B cell (primary cell): ENCODE measurements at regions not wholly inside any gene's neighbourhood (a gene's known extent, or its start where the extent isn't known, plus 50 kb on each side); places are given as distances from the start of the nearest gene placed in this dataset.

ENCODE experiments used
- CTCF ChIP-seq: fragments of 200-600 bp; IDR thresholded peaks from one replicate; pipeline ENCODE4 v1.8.0; 2022; ENCODE audit warnings: antibody characterized with exemption, mild to moderate bottlenecking
- EZH2 ChIP-seq: IDR thresholded peaks from 2 replicates; pipeline ENCODE4 v1.6.1; 2012; ENCODE audit warnings: borderline replicate concordance, low read depth, mild to moderate bottlenecking, moderate library complexity, low read length; ENCODE audit not compliant: insufficient read depth, poor library complexity, severe bottlenecking

GRCh38 chr6:2505624-2506023, 245.1 kb downstream of the MYLK4 start:
- TF ChIP-seq CTCF = no peak
- no peak for TF ChIP-seq EZH2
